ENCODE measurements at regions not wholly inside any gene's neighbourhood (a gene's known extent, or its start where the extent isn't known, plus 50 kb on each side); places are given as distances from the start of the nearest gene placed in this dataset.

- TF ChIP-seq, protein P1, sequence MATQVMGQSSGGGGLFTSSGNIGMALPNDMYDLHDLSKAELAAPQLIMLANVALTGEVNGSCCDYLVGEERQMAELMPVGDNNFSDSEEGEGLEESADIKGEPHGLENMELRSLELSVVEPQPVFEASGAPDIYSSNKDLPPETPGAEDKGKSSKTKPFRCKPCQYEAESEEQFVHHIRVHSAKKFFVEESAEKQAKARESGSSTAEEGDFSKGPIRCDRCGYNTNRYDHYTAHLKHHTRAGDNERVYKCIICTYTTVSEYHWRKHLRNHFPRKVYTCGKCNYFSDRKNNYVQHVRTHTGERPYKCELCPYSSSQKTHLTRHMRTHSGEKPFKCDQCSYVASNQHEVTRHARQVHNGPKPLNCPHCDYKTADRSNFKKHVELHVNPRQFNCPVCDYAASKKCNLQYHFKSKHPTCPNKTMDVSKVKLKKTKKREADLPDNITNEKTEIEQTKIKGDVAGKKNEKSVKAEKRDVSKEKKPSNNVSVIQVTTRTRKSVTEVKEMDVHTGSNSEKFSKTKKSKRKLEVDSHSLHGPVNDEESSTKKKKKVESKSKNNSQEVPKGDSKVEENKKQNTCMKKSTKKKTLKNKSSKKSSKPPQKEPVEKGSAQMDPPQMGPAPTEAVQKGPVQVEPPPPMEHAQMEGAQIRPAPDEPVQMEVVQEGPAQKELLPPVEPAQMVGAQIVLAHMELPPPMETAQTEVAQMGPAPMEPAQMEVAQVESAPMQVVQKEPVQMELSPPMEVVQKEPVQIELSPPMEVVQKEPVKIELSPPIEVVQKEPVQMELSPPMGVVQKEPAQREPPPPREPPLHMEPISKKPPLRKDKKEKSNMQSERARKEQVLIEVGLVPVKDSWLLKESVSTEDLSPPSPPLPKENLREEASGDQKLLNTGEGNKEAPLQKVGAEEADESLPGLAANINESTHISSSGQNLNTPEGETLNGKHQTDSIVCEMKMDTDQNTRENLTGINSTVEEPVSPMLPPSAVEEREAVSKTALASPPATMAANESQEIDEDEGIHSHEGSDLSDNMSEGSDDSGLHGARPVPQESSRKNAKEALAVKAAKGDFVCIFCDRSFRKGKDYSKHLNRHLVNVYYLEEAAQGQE (IDR thresholded peaks at IDR 0.05; ENCODE audit: borderline replicate concordance): no peak
- TF ChIP-seq, protein P1 (CRISPR knock-in tag; IDR thresholded peaks at IDR 0.05; ENCODE audit: low read depth): no peak
- TF ChIP-seq ZNF253 (CRISPR knock-in tag; conservative IDR thresholded peaks at IDR 0.05): no peak
- TF ChIP-seq LARP7 (IDR thresholded peaks at IDR 0.05): no peak
- no peak for TF ChIP-seq PPARD (CRISPR knock-in tag; IDR thresholded peaks at IDR 0.05)
- no peak for TF ChIP-seq ZNF239 (CRISPR knock-in tag; IDR thresholded peaks at IDR 0.05)
- TF ChIP-seq, protein P2, sequence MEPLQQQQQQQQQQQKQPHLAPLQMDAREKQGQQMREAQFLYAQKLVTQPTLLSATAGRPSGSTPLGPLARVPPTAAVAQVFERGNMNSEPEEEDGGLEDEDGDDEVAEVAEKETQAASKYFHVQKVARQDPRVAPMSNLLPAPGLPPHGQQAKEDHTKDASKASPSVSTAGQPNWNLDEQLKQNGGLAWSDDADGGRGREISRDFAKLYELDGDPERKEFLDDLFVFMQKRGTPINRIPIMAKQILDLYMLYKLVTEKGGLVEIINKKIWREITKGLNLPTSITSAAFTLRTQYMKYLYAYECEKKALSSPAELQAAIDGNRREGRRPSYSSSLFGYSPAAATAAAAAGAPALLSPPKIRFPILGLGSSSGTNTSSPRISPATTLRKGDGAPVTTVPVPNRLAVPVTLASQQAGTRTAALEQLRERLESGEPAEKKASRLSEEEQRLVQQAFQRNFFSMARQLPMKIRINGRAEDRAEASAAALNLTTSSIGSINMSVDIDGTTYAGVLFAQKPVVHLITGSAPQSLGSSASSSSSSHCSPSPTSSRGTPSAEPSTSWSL (CRISPR knock-in tag; IDR thresholded peaks at IDR 0.05; ENCODE audit: borderline replicate concordance): no peak
- TF ChIP-seq ZNF740 (CRISPR knock-in tag; IDR thresholded peaks at IDR 0.05): no peak
- no peak for TF ChIP-seq ZNF740 (tag; IDR thresholded peaks at IDR 0.05)
- peak; percentile 79 for TF ChIP-seq TEAD4 (IDR thresholded peaks at IDR 0.05; ENCODE audit: low read length)
- TF ChIP-seq TEAD4 (CRISPR knock-in tag; IDR thresholded peaks at IDR 0.05; ENCODE audit: borderline replicate concordance): no peak
- TF ChIP-seq E2F1 (CRISPR knock-in tag; IDR thresholded peaks at IDR 0.05): no peak
- no peak for TF ChIP-seq KLF13 (tag; IDR thresholded peaks at IDR 0.05; ENCODE audit: borderline replicate concordance, low read depth)
- TF ChIP-seq ETV5 (CRISPR knock-in tag; IDR thresholded peaks at IDR 0.05; ENCODE audit: low read depth): no peak
- TF ChIP-seq HSF4 (CRISPR knock-in tag; IDR thresholded peaks at IDR 0.05; ENCODE audit: borderline replicate concordance): no peak
- no peak for TF ChIP-seq CBFB (CRISPR knock-in tag; IDR thresholded peaks at IDR 0.05)
- TF ChIP-seq, protein P3, sequence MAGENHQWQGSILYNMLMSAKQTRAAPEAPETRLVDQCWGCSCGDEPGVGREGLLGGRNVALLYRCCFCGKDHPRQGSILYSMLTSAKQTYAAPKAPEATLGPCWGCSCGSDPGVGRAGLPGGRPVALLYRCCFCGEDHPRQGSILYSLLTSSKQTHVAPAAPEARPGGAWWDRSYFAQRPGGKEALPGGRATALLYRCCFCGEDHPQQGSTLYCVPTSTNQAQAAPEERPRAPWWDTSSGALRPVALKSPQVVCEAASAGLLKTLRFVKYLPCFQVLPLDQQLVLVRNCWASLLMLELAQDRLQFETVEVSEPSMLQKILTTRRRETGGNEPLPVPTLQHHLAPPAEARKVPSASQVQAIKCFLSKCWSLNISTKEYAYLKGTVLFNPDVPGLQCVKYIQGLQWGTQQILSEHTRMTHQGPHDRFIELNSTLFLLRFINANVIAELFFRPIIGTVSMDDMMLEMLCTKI (IDR thresholded peaks at IDR 0.05; ENCODE audit: partially characterized antibody): no peak
Measured at GRCh38 chr21:20856926-20857325, 141.3 kb upstream of the NCAM2 start (continued).

Data from K562 (cell line).